Uterus (tissue), 3 donors: ENCODE measurements at regions not wholly inside any gene's neighbourhood (a gene's known extent, or its start where the extent isn't known, plus 50 kb on each side); places are given as distances from the start of the nearest gene placed in this dataset.
"Not testable (repeated sequence)": the region's sequence is repeated elsewhere in the genome, so short reads cannot be mapped to it uniquely, and the experiment has no call there.

Experiments
- DNase-seq, 2 donors: peaks; one replicate each; pipeline ENCODE4 v3.0.0-alpha.2; 2019 to 2020
- H3K27ac ChIP-seq, 2 donors: fragments of 200-600 bp; sonication (generic); 1 replicate in 1 of 2; 2 replicates in 1 of 2; pipeline ENCODE4 v1.5.1; 2016 to 2018
- H3K27me3 ChIP-seq, 2 donors: fragments of 200-600 bp; sonication (generic); one replicate each; pipeline ENCODE4 v1.5.1; 2018 to 2019; ENCODE audit warnings: control low read depth in 1 of 2
- H3K36me3 ChIP-seq, 2 donors: fragments of 200-600 bp; sonication (generic); one replicate each; pipeline ENCODE4 v1.5.1; 2019; ENCODE audit warnings: control low read depth in 1 of 2
- H3K4me1 ChIP-seq, 2 donors: fragments of 200-600 bp; sonication (generic); one replicate each; pipeline ENCODE4 v1.5.1; 2018 to 2019; ENCODE audit warnings: control low read depth in 1 of 2
- H3K4me3 ChIP-seq, 2 donors: fragments of 200-600 bp; sonication (generic); 1 replicate in 1 of 2; 2 replicates in 1 of 2; pipeline ENCODE4 v1.5.1; 2018 to 2019; ENCODE audit warnings: mild to moderate bottlenecking in 1 of 2
- H3K9me3 ChIP-seq, 2 donors: fragments of 200-600 bp; sonication (generic); one replicate each; pipeline ENCODE4 v1.5.1; 2019; ENCODE audit warnings: control low read depth in 1 of 2
- CTCF ChIP-seq, 4 experiments: fragments of 200-600 bp in 2 of 4; fragments of 450-650 bp in 2 of 4; sonication (generic) in 2 of 4; IDR thresholded peaks; one replicate each; pipeline ENCODE4 v1.5.1; 2016 to 2019; ENCODE audit warnings: antibody characterized with exemption in 4 of 4, mild to moderate bottlenecking in 2 of 4, moderate library complexity in 1 of 4
- POLR2A ChIP-seq, 2 donors: fragments of 450-650 bp; IDR thresholded peaks; one replicate each; pipeline ENCODE4 v1.6.1; 2016; ENCODE audit warnings: antibody characterized with exemption in 2 of 2, mild to moderate bottlenecking in 1 of 2, moderate library complexity in 1 of 2
- intact Hi-C: fragments of 100-400 bp; cut with DNase I; formaldehyde crosslinking; loops from one replicate; pipeline ENCODE4 v1.15.1; 2023; ENCODE audit warnings: low total_unique reads
- donor health status: DM: yes; HTN: yes; CAD: no.

- no peaks in the 10 kb centered on the region for H3K27me3 ChIP-seq
- H3K27ac ChIP-seq = no peak overlapping the region
- no peaks in the 10 kb centered on the region for H3K36me3 ChIP-seq
- no peak overlapping the region for H3K4me3 ChIP-seq
- no peaks in the 10 kb centered on the region for H3K9me3 ChIP-seq
- H3K4me1 ChIP-seq = peaks cover 0 to 11% of the 10 kb centered on the region in 2 donors
- no peak for TF ChIP-seq CTCF (IDR thresholded peaks at IDR 0.05)
- no peak for TF ChIP-seq POLR2A (IDR thresholded peaks at IDR 0.05)
- no peak for DNase-seq
- intact Hi-C loops = no loop called here
These were observed 53.5 kb downstream of the XCL2 start for GRCh38 chr1:168490306-168490705.

- intact Hi-C loops = no loop called here
- DNase-seq = peak; percentile 56 to 67
These were observed 55.7 kb downstream of the XCL2 start for GRCh38 chr1:168488138-168488537.

GRCh38 chr1:168486820-168487219, 57.0 kb downstream of the XCL2 start:
- H3K27me3 ChIP-seq, H3K4me3 ChIP-seq, H3K9me3 ChIP-seq, H3K27ac ChIP-seq, H3K36me3 ChIP-seq, DNase-seq, intact Hi-C loops: not testable (repeated sequence)
- peaks cover 0 to 28% of the 10 kb centered on the region in 2 donors for H3K4me1 ChIP-seq

More at GRCh38 chr1:168488138-168488537, 55.7 kb downstream of the XCL2 start:
- Histone ChIP-seq H3K27me3 (no peaks in the 10 kb centered on the region), H3K27ac (peak overlapping the region; percentile 45 to 46), H3K4me1 (peaks cover 0 to 19% of the 10 kb centered on the region in 2 donors), H3K9me3 (no peaks in the 10 kb centered on the region), H3K36me3 (no peaks in the 10 kb centered on the region), H3K4me3 (no peak overlapping the region)
- no peak for TF ChIP-seq POLR2A (IDR thresholded peaks at IDR 0.05)
- no peak for TF ChIP-seq CTCF (IDR thresholded peaks at IDR 0.05)

DNA sequence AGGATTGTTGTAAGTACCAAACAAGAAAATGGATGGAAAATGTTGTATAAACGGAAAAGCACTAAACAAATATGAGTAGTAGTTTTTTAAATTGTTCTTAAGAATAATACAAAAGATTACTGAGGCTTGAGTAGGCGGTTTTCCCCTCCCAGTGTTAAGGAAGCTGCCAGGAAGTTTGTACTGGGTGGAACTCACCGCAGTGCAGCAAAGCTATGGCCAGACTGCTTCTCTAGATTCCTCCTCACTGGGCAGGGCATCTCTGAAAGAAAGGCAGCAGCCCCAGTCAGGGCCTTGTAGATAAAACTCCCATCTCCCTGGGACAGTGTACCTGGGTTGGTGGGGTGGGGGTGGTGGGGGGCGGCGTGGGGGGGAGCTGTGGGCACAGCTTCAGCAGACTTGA, 58.7 kb downstream of the XCL2 start:
- intact Hi-C loops = no loop called here
- Histone ChIP-seq H3K36me3 (no peaks in the 10 kb centered on the region), H3K4me1 (peaks cover 0 to 30% of the 10 kb centered on the region in 2 donors), H3K9me3 (no peaks in the 10 kb centered on the region), H3K27ac (peak overlapping the region; percentile 75 to 80), H3K27me3 (no peaks in the 10 kb centered on the region), H3K4me3 (no peak overlapping the region)
- no peak for TF ChIP-seq CTCF (IDR thresholded peaks at IDR 0.05)
- TF ChIP-seq POLR2A (IDR thresholded peaks at IDR 0.05) = no peak
- peak; percentile 32 to 35 for DNase-seq

GRCh38 chr1:168484083-168484482, 59.7 kb downstream of the XCL2 start:
- intact Hi-C loops = no loop called here
- TF ChIP-seq POLR2A (IDR thresholded peaks at IDR 0.05) (no peak), CTCF (IDR thresholded peaks at IDR 0.05) (no peak)
- Histone ChIP-seq H3K36me3 (no peaks in the 10 kb centered on the region), H3K9me3 (no peaks in the 10 kb centered on the region), H3K27me3 (no peaks in the 10 kb centered on the region), H3K4me1 (peaks cover 0 to 30% of the 10 kb centered on the region in 2 donors), H3K27ac (peak overlapping the region; percentile 75 to 80), H3K4me3 (no peak overlapping the region)
- DNase-seq = no peak

GRCh38 chr1:168483539-168483938, 60.3 kb downstream of the XCL2 start:
- Histone ChIP-seq H3K4me3 (no peak overlapping the region), H3K4me1 (peaks cover 0 to 30% of the 10 kb centered on the region in 2 donors), H3K36me3 (no peaks in the 10 kb centered on the region), H3K9me3 (no peaks in the 10 kb centered on the region), H3K27me3 (no peaks in the 10 kb centered on the region), H3K27ac (peak overlapping the region; percentile 75 to 80)
- intact Hi-C loops = no loop called here
- no peak for DNase-seq
- TF ChIP-seq CTCF (IDR thresholded peaks at IDR 0.05) (no peak), POLR2A (IDR thresholded peaks at IDR 0.05) (no peak)
